OCI-LY3 (cell line): ENCODE measurements at regions not wholly inside any gene's neighbourhood (a gene's known extent, or its start where the extent isn't known, plus 50 kb on each side); places are given as distances from the start of the nearest gene placed in this dataset.

Experiments used
- CTCF ChIP-seq: fragments of 200-600, 300-600 bp; sonication (generic); IDR thresholded peaks from 2 replicates; pipeline ENCODE4 v1.5.1; 2014; ENCODE audit warnings: antibody characterized with exemption, low read length, low read depth
- EZH2phosphoT487 ChIP-seq: fragments of 200-600 bp; shearing (Covaris generic); IDR thresholded peaks from 2 replicates; pipeline ENCODE4 v1.6.1; 2018; ENCODE audit warnings: antibody characterized with exemption, mixed run types, low read depth

- TF ChIP-seq CTCF (no peak), EZH2phosphoT487 (no peak)
These were observed 571.2 kb upstream of the TNP1 start for GRCh38 chr2:217430916-217431576.
